BE2C (cell line): ENCODE measurements at regions not wholly inside any gene's neighbourhood (a gene's known extent, or its start where the extent isn't known, plus 50 kb on each side); places are given as distances from the start of the nearest gene placed in this dataset.

Source experiments
- DNase-seq: peaks from one replicate; pipeline ENCODE4 v3.0.0-alpha.2; 2020
- H3K27me3 ChIP-seq: fragments of 250-450 bp; sonication (Bioruptor Pico); 2 replicates; pipeline ENCODE4 v1.5.1; 2020; ENCODE audit warnings: mild to moderate bottlenecking
- H3K36me3 ChIP-seq: fragments of 250-450 bp; sonication (Bioruptor Pico); 2 replicates; pipeline ENCODE4 v1.5.1; 2020; ENCODE audit warnings: mild to moderate bottlenecking
- H3K4me1 ChIP-seq: fragments of 250-450 bp; sonication (Bioruptor Pico); 2 replicates; pipeline ENCODE4 v1.5.1; 2020
- H3K4me3 ChIP-seq: 2 replicates; pipeline ENCODE4 v1.5.1; 2011; ENCODE audit warnings: low read depth, low read length
- H3K9me3 ChIP-seq: fragments of 250-450 bp; sonication (Bioruptor Pico); 2 replicates; pipeline ENCODE4 v1.5.1; 2020
- CTCF ChIP-seq: IDR thresholded peaks from 2 replicates; pipeline ENCODE4 v1.5.1; 2012; ENCODE audit warnings: mild to moderate bottlenecking, low read depth, low read length

GRCh38 chr18:56067214-56067894 lies 479.4 kb upstream of the TCF4 start:
- H3K9me3 ChIP-seq, result no peaks in the 10 kb centered on the region
- H3K27me3 ChIP-seq, result no peaks in the 10 kb centered on the region
- TF ChIP-seq CTCF, result no peak
- no peak for DNase-seq
- no peaks in the 10 kb centered on the region for H3K36me3 ChIP-seq
- no peaks in the 10 kb centered on the region for H3K4me1 ChIP-seq
- no peak overlapping the region for H3K4me3 ChIP-seq

DNA sequence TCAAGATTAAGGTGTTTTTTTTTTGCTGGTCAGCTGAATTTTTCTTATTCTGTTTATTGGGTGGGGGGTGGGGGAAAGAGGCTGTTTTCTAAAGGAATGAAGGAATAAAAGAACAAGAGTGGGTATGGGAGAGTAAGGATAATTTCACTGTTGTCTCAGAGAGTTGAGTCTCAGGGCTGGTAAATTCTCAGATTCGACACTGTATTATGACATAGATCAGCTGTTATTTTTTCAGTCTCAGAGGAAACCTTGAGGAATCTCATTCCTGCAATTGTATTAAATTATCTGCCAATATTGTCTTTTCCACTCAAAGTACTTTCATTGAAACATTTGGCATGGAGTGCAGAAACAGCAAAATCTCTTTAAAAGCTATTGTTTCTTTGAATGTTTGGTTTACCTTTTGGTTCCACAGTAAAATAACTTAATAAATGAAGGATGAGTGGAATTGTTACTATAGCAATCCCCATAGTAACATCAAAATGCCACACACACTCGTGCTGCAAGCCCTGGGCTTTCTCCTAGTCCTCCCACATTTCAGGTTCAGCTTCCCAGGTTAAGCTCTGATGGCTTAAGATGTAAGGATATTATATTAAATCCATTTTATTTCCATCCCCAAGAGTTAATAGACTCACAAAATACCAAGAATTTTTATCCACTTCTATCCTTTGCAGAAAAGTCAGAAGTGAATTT lies 478.7 kb upstream of the TCF4 start:
- no peaks in the 10 kb centered on the region for H3K9me3 ChIP-seq
- H3K36me3 ChIP-seq, result no peaks in the 10 kb centered on the region
- no peak for DNase-seq
- TF ChIP-seq CTCF, result no peak
- no peaks in the 10 kb centered on the region for H3K27me3 ChIP-seq
- no peaks in the 10 kb centered on the region for H3K4me1 ChIP-seq
- no peak overlapping the region for H3K4me3 ChIP-seq

GRCh38 chr18:56065086-56065485 lies 477.1 kb upstream of the TCF4 start:
- no peak for TF ChIP-seq CTCF
- no peak for DNase-seq
- Histone ChIP-seq H3K4me1 (no peaks in the 10 kb centered on the region), H3K27me3 (no peaks in the 10 kb centered on the region), H3K9me3 (no peaks in the 10 kb centered on the region), H3K36me3 (no peaks in the 10 kb centered on the region), H3K4me3 (no peak overlapping the region)

DNA sequence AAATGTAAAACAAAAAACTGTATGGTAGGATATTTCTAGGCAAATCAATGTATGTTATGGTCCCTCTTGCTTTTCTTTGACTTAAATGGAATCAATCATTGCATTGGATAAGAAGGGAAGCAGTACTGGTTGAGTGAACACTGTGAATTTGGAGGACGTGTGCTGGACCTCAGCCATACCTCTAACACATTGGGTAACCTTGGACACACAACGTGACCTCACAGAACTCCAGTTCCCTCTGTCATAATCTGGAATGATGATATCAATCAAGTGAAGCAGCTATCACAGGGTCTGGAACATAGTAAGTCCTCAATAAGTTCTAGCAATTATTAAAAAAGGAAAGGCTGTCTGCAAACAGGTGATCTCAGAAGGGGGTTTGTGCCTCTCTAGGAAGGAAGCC lies 474.9 kb upstream of the TCF4 start:
- no peaks in the 10 kb centered on the region for H3K36me3 ChIP-seq
- H3K4me3 ChIP-seq, result no peak overlapping the region
- no peaks in the 10 kb centered on the region for H3K9me3 ChIP-seq
- TF ChIP-seq CTCF, result no peak
- no peaks in the 10 kb centered on the region for H3K27me3 ChIP-seq
- no peaks in the 10 kb centered on the region for H3K4me1 ChIP-seq
- no peak for DNase-seq

GRCh38 chr18:56060967-56061541 lies 473.1 kb upstream of the TCF4 start:
- TF ChIP-seq CTCF, result no peak
- DNase-seq, result no peak
- Histone ChIP-seq H3K27me3 (no peaks in the 10 kb centered on the region), H3K4me1 (no peaks in the 10 kb centered on the region), H3K36me3 (no peaks in the 10 kb centered on the region), H3K9me3 (no peaks in the 10 kb centered on the region), H3K4me3 (no peak overlapping the region)

DNA sequence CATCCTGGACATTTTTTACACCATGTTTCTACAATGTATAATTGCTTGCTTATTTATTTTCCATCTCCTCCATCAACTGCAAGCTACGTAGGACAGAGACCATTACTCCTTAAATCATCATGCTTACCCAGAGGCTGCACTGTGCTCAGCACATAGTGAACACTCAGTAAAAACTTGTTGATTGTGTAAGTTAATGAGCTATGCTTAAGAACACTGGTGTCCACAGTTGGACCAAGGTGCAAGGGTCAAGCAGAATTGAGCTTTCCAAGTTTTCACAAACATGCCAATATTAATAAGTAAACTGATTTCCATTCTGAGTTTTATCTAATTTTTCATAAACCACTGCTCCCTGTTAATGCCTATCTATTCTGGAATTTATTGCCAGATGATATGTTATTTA lies 464.2 kb upstream of the TCF4 start:
- TF ChIP-seq CTCF, result no peak
- no peaks in the 10 kb centered on the region for H3K9me3 ChIP-seq
- H3K4me1 ChIP-seq, result no peaks in the 10 kb centered on the region
- DNase-seq, result no peak
- no peak overlapping the region for H3K4me3 ChIP-seq
- no peaks in the 10 kb centered on the region for H3K36me3 ChIP-seq
- no peaks in the 10 kb centered on the region for H3K27me3 ChIP-seq
